ENCODE measurements at regions not wholly inside any gene's neighbourhood (a gene's known extent, or its start where the extent isn't known, plus 50 kb on each side); places are given as distances from the start of the nearest gene placed in this dataset.

DNA sequence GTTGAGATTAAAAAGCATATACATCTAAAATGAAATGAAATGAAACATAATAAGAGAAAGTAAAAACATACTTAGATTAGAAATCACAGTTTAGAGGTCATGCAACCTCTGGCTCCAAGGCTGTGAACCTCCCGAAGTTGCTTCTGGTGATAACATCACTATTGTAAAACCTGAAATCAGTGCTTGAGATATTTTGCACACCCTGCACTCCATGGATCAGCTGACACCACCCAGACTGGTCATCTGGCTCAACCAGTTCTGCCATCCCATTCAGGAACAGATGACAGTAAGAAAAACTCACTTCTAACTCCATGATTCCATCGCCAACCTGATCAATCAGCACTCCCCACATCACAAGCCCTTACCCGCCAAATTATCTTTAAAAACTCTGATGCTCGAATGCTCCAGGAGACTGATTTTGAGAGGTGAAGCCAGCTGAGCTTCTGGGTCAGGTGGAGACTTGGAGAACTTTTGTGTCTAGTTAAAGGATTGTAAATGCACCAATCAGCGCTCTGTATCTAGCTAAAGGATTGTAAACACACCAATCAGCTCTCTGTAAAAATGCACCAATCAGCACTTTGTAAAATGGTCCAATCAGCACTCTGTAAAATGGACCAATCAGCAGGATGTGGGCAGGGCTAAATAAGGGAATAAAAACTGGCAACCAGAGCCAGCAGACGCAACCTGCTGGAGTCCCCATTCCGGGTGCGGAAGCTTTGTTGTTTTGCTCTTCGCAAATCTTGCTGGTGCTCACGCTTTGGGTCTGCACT lies 162.6 kb upstream of the MAGI2 start:
- TF ChIP-seq, protein P1, sequence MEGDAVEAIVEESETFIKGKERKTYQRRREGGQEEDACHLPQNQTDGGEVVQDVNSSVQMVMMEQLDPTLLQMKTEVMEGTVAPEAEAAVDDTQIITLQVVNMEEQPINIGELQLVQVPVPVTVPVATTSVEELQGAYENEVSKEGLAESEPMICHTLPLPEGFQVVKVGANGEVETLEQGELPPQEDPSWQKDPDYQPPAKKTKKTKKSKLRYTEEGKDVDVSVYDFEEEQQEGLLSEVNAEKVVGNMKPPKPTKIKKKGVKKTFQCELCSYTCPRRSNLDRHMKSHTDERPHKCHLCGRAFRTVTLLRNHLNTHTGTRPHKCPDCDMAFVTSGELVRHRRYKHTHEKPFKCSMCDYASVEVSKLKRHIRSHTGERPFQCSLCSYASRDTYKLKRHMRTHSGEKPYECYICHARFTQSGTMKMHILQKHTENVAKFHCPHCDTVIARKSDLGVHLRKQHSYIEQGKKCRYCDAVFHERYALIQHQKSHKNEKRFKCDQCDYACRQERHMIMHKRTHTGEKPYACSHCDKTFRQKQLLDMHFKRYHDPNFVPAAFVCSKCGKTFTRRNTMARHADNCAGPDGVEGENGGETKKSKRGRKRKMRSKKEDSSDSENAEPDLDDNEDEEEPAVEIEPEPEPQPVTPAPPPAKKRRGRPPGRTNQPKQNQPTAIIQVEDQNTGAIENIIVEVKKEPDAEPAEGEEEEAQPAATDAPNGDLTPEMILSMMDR (IDR thresholded peaks at IDR 0.05; ENCODE audit: insufficient read depth, low read depth, low read length, missing control alignments) = no peak
- no peak for DNase-seq (ENCODE audit: low read depth)
- no peak overlapping the region for H3K4me3 ChIP-seq (ENCODE audit: low read depth, low read length)

DNA sequence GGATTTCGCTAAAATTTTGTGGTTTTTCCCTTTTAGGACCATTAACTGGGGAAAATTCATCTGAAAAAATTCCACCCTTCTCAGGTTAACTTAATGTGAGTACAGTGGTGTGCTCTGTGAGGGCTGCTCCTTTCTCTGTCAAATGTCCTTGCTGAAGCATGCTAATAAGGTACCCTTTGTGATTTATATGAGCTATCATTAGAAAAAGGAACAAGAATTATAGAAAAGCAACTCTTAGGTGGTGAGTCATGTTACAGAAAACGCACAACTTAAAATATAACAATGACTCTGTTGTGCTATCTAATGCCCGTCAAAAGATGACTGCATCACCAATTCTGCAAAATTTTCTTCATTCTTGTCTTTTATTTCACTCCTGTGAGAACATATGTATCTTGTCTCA lies 162.0 kb upstream of the MAGI2 start:
- no peak overlapping the region for H3K4me3 ChIP-seq (ENCODE audit: low read depth, low read length)
- DNase-seq (ENCODE audit: low read depth) = no peak
- TF ChIP-seq, protein P1 (IDR thresholded peaks at IDR 0.05; ENCODE audit: insufficient read depth, low read depth, low read length, missing control alignments) = no peak

DNA sequence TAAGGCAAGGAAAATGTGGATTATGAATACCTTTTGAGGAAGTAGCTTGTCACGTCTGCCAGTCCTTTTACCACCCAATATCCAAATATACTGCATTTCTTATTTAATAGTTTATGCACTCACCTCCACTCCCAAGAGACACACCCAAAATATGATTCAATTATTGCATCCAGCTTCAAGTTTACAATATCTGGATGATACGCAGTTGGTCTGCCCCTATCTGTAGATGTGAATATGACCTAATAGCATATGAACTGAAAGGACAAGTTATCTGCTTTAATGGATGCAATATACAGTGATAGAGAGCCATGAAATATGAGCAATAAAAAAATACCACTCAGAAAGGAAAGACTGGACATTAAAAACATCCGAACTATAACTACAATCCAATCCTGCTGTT lies 159.4 kb upstream of the MAGI2 start:
- no peak overlapping the region for H3K4me3 ChIP-seq (ENCODE audit: low read depth, low read length)
- TF ChIP-seq, protein P1 (IDR thresholded peaks at IDR 0.05; ENCODE audit: insufficient read depth, low read depth, low read length, missing control alignments) = no peak
- no peak for DNase-seq (ENCODE audit: low read depth)

DNA sequence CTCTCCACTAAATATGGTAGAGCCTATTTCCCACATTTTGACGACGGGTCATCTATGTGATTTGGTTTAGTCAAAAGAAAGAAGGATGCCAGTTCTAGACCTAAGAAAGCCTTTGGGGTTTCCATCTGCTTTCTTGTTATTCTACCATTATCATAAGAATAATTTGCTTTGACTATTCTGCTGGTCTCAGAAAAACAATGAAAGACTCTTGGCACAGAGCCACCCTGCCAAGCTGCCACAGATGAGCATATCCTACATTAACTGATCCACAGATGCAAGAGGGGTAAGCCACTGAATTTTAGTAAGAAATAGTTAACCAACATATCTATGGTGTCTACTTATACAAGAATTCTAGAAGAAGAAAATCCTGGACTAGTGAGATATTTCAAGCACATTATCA lies 158.6 kb upstream of the MAGI2 start:
- H3K4me3 ChIP-seq (ENCODE audit: low read depth, low read length) = no peak overlapping the region
- TF ChIP-seq, protein P1 (IDR thresholded peaks at IDR 0.05; ENCODE audit: insufficient read depth, low read depth, low read length, missing control alignments) = no peak
- DNase-seq (ENCODE audit: low read depth) = no peak

DNA sequence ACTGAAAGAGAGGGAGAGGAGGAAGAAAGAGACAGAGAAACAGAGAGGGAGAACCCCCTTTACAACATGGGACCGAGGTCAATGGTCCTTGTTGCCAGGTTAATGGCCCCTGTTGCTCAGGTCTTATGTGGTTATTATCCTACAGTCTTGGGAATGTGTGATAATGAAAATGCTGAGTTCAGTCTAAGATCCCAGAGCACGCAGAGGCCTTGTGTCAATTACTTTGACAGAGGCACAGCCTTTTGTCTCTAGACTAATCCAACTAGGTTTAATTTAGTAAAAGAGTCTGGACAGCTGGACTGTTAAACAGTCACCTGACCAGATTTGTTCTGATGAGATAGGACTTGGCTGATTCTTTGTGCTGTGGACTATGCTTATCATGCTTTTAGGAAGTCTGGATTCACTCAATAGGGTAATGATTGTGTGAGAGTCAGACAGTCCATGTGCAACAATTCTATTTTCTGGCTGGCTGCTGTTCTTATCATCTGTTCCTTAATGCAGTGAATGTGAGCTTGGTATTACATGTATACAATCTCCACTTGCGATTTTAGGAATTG lies 157.4 kb upstream of the MAGI2 start:
- TF ChIP-seq, protein P1 (IDR thresholded peaks at IDR 0.05; ENCODE audit: insufficient read depth, low read depth, low read length, missing control alignments) = no peak
- no peak overlapping the region for H3K4me3 ChIP-seq (ENCODE audit: low read depth, low read length)
- no peak for DNase-seq (ENCODE audit: low read depth)

DNA sequence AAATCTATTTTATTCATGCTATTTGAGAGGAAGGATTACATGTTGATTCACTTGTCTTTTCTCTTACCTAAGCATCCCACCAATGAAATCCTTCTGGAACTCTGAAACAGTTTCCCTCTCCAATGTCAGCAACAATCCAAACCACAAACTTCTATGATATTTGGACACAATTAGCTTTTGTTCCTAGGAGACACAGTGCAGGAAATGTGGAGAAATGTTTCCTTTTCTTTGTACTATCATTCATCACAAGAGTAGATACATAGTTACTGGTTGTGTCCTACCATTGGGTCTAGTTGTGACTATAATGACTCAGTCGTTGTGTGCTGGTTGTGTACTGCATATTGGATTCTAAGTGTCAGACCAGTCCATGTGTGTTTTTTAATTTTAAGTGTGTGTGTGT lies 156.8 kb upstream of the MAGI2 start:
- H3K4me3 ChIP-seq (ENCODE audit: low read depth, low read length) = no peak overlapping the region
- TF ChIP-seq, protein P1 (IDR thresholded peaks at IDR 0.05; ENCODE audit: insufficient read depth, low read depth, low read length, missing control alignments) = no peak
- DNase-seq (ENCODE audit: low read depth) = no peak

DNA sequence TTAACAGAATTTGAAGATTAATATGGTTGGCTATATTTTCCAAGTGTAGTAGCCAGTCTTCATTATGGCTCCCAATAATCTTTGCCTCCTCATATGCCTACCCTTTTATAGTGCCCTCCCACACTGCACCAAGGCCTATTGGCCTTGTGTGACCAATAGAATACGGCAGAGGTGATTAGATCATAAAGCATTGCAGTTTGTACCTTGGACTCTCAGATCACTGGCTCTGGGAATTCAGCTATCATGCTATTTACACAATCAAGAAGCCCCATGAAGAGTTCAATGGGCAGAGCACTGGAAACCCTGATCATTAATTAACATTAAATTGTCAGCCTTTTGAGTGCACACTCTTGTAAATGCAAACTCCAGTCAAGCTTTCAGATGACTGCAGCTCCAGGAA lies 154.5 kb upstream of the MAGI2 start:
- DNase-seq (ENCODE audit: low read depth) = no peak
- TF ChIP-seq, protein P1 (IDR thresholded peaks at IDR 0.05; ENCODE audit: insufficient read depth, low read depth, low read length, missing control alignments) = no peak
- no peak overlapping the region for H3K4me3 ChIP-seq (ENCODE audit: low read depth, low read length)

All from GM12865 (cell line).